Stimulated activated CD4-positive, alpha-beta T cell treated with anti-CD3 and anti-CD28 coated beads, Interleukin-12 subunit alpha, Interleukin-12 subunit beta, amount 100 ng/mL, for 24 hours (primary cell): ENCODE measurements at regions not wholly inside any gene's neighbourhood (a gene's known extent, or its start where the extent isn't known, plus 50 kb on each side); places are given as distances from the start of the nearest gene placed in this dataset.
A peak's percentile ranks its signal among the peaks of the same experiment; 100 is the strongest.
"Not testable (repeated sequence)": the region's sequence is repeated elsewhere in the genome, so short reads cannot be mapped to it uniquely, and the experiment has no call there.

Source experiments
- DNase-seq, 2 experiments: peaks; one replicate each; pipeline ENCODE4 v3.0.0-alpha.2; 2020; ENCODE audit warnings: low read depth in 2 of 2

DNA sequence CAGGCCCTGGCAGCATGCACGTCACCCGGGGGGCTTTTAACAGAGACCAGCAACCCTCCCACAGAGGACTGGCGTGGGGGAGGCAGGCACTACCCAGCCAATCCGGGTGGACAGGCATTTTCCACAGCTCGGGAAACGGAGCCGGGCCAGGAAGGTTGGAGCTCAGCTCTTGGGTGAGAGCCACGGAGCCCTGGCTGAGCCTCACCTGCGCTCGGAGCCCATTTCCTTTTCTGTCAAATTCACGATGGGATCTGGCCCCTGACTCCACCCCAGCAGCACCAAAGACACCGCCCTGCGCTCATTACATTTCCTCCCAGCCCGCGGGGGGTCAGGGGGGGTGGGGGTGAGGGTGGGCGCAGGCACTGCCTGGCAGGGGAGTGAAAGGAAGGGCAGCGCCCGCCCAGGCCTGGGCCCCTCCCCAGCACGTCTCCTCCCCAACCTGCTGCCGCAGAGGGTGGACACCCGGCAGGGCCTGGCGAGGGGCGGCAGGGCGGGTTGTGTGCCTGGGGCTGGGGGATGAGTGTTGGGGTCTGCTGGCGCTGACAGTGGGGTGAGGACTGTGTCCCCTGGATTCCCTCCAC is 145.4 kb downstream of the LAT start:
- DNase-seq: not testable (repeated sequence)

DNA sequence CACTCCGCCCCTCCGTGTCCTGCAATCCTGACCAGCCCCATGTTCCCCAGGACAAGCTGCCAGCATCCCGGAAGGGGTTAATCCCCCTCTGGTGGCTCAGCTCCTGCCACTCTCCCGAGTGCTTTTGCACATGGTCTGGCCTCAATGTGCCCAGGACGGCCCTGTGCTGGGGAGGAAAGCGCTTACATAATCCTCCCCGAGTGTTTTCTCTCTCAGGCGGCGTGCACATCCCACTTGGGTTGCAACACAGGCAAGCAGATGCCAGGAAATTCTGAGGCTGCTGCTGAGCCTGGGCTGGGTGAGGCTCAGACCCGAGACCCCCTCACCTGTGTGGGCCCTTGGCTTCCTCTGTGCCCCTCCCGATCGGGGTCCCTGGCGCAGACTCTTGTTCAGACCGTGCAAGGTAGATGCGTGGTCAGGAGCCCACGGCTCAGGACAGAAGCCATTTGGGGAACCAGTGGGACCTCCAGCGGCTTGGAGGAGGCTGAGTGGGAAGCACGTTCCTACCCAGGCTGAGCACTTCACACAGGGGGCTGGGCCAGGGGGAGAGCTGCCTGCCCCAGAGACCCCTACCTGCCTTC is 144.7 kb downstream of the LAT start:
- DNase-seq: not testable (repeated sequence)

DNA sequence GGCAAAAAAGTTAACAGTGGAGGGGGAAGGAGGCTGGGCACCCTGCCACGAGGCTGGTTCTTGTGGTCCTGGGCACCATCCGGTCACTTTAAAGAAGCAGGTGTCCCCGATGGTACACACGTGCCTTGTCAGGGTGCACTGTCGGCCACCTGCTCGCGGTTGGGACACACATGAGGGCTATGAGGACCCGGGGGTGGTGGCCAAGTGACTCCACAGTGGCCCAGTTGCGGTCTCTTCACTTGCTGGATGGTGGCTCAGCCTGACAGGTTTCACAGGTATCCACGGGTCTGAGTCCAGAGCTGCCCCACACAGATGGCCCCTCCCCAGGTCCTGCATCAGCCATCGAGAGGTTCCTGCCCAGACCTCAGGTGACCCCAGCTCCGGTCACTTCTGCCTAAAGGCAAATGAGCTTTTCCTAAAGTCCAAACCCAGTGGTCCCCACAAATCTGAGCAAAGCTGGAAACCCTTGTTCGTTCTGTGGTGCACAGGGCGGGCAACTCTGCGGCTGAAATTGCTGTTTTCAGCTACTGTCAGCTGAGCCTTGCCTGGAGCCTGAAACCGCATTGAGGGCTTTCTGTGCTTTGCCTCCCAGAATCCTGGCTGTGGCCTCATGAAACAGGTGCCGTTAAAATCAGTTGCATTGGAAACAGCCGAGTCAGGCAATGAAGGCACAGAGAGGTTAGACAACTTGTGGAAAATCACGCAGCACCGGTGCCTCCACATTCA is 144.0 kb downstream of the LAT start:
- DNase-seq: not testable (repeated sequence)

DNA sequence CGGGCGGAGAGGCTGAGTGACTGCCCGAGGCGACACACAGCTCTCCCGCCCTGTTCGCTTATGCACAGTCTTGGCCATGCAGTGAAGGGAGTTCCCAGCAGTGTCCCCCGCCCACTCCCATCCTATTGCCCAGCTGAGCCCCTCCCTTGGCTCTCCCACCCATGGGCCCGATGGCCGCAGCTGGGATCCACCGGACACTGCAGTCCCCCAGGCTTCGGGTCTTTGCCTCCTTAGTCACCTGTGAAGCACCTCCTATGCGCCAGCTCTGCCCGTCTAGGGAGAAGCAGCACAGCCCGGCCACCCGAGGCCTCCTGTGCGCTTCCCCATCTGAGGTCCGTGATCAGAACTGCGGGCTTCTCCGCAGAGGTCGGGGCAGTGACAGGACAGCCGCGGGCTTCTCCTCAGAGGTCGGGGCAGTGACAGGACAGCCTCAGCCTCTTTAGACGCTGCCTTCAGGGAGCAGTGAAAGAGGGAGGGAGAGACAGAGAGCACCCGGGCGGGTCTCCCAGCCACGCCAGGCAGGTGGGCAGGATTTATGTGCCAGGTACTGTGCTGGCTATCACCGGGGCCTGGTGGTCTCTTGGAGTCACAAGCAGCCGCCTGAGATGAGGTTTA is 143.1 kb downstream of the LAT start:
- not testable (repeated sequence) for DNase-seq

DNA sequence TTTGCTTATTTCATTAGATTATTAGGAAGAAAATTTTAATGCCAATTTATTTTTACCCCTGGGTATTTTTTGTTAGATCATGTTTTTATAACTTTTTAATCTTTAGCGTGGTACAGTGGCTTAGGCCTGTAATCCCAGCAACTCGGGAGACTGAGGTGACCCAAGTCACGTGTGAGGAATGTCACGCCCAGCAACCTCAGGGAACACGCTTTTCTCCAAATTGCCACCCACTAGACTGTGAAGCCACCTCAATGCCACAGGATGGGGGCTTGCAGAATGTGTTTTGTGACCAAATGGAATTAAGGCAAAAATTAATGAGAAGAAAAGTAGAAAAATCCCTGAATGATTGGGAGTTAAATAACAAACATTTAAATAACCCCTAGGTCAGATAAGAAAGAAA is 141.8 kb downstream of the LAT start:
- DNase-seq: no peak

DNA sequence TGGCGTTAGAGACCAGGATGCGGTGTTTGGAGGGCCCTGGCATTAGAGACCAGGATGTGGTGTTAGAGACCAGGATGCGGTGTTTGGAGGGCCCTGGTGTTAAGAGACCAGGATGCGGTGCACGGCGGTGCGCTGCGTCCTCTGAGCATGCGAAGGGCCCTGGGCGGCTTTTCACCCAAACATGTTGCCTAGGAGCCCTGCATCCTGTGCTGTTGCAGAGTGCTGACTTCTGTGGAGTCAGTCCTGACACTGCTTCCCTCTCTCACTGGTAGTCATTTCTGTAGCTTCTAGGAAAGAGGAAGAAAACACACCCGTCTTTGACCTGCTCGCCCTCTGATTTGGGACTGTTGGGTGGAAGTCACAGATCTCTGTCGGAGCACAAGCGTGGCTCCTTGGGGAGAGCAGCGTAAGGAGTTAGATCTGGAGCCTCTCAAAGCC is 141.2 kb downstream of the LAT start:
- no peak for DNase-seq

DNA sequence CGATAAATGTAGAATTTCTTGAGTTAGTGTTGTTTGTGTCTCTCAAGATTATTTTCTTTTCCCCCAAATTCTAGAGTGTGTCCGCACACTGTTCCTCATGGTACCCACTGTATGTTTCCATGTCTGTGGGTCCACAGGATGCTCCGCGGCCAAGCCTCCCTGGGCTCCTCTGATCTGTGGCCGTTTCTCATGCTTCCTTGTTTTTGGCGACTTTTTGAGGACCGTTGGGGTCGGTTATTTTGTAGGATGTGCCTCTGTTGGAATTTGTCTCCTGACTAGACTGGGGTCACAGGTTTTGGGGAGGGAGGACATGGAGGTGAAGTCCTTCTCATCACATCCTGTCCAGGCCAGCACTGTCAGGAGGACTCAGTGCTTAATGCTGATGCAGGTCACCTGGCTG is 140.0 kb downstream of the LAT start:
- no peak for DNase-seq

DNA sequence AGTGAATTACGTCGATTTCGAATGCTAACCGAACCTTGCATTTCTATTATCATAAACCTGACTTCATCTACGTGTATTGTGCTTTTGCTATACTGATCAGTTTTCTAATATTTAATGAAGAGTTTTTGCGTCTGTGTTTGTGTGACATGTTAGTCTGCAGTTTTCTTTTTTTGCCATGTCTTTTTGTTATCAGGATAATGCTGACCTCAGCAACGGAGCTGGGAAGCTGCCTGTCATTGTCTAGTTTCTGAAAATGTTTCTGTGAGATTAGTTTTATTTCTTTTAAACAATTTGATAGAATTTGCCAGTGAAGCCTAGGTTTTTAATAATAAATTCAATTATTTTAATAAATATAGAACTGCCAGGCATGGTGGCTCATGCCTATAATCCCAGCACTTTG is 139.3 kb downstream of the LAT start:
- DNase-seq: not testable (repeated sequence)

DNA sequence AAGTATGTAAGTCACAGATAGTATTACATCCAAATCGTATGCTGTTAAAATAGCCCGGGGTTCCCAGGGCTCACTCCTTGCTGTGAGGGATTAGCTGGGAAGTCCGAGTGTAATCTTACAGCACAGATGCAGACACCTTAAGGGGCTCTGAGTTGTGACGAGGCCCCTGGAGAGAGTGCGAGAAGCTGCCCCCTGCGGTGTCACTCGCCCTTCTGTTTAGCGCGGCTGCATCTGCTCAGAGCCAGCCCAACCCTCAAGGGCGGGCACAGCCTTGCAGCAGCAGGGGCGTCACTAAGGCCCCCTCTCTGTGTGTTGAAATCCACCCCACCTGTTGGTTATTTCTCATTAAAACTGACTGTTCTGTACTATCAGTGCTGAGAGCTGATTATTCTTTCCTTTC is 135.8 kb downstream of the LAT start:
- DNase-seq: not testable (repeated sequence)

DNA sequence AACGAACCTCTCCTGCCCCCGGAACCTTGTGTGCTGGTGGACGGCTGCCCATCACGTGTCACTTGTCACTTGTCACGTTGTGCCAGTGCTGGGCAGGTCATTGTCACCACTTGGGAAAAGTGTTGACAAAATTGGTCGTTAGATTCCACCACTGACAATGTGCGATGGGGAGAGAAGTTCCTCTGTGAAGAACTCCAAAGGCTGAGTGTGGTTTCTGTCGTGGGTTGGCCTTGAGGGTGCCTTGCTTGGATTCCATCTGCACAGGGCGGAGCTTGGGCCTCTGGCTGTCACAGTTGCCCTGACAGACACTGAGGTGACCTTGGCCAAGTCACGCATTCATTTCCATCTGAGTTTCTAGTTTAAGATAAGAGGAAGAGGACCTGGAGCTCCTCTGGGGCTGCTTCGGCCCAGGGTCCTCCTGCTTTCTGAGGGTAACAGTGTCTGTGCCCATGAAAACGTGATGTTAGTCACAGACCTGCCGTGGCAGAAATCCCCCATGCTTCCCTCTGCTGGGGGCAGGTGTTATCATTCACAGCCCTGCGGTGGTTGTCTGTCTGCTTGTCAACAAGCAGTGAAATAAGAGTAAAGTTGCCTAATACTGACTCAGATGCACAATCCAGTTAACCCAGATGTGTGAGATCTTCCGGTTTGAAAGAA is 133.6 kb downstream of the LAT start:
- DNase-seq: not testable (repeated sequence)

DNA sequence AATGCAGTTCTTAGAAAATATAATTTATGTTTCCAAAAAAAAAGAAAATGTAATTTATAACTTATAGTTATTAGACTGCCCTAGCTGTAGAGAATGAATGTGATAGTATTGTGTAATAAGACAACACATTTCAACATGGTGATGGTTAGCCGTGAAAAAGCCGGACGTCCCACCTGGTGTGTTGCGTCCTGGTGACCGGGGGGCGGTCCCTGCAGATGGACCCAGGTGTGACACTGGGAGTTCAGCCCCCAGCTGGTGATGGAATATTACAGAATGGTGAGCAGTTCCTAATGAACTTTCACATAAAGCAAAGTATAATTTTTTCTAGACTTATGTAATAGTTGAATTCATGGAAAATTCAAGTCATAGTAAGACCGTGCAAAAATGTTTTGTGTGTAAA is 132.8 kb downstream of the LAT start:
- DNase-seq: no peak

DNA sequence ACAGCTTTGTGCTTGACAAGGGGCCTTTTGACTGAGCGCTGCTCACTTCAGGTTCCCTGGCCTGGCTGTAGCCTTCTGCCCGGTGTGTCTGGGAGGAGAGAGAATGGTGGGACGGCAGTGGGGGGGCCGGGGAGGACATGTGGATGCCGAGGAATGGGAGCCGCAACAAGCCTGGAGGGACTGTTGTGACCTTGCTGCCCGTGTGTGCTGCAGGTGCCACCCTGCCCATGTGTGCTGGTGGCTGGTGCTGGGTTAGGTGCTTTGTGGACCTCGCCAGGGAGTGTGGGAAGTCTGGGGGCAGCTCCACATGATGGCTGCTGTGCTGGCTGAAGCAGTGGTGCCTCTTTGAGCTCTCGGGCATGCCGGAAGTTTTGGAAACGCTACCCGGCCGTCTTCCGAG is 132.1 kb downstream of the LAT start:
- DNase-seq: no peak

DNA sequence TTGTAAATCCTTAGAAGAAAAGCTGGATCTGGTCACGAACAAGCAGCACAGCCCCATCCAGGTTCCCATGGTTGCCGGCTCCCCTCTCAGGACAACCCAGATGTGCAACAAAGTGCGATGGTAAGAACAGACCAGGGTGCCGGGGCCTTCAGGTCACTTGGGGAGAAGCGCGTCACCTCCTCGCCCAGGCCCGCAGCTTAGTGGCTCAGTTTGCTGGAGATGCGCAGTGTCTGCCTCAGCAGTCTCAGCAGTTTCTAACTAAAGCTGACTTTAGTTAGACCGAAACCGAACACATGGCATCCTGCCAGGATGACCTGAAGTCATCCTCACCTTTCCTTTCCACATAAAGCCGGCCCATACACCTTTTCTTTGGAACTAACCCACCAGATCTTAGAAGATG is 131.4 kb downstream of the LAT start:
- DNase-seq: not testable (repeated sequence)

DNA sequence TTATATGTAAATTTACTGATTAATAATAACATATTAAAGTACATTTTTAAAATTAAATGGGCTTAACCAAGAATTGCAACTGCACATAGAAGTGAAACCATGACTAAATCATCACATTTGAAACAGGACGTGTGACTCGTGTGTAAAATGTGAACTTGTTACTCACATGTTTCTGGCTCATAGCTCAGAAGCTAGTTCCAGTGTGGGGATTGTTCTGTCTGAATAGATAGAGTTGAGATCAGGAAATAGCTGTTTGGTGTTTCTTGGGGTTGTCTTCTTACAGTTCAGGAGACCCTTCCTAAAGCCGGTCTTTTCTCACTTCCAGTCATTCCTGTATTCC is 130.9 kb downstream of the LAT start:
- not testable (repeated sequence) for DNase-seq

DNA sequence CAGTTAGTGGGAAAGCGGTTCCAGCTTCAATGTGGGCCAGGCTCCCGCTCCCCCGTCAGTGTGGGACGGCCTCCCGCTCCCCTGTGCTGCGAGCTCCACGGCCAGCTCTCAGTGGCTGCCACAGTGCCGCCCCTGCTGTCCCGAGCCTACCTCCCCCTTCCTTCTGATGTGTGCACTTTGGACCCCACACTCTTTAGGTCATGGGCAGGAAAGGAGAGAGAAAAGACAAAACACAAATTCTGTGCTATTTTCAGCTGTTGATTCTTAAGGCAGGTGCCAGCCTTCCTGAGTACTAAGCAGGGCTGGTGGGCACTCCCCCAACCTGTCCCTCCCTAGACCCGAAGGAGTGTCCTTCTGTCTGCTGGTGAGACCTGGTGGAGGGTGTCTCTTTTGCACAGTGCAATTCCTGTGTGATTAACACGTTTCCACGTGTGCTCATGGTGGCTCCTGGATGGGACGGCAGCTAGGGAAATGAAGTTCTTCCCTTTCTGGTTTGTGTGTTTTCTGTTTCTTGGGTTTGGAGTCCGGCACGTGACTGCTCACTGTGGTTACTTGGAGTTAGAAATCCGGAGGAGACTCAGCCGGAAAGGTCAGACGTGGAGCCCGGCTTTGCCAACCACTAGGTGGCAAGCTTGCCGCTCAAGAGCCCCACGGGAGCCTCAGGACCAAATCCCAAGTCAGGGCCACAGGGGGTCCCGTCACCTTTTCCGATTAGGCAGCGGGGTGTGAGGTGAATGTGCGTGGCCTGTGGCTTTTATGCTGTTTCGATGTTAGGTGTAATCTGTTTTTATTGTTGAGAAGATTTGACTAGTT is 130.3 kb downstream of the LAT start:
- peak in 1 of 2 experiments; percentile 39 for DNase-seq

DNA sequence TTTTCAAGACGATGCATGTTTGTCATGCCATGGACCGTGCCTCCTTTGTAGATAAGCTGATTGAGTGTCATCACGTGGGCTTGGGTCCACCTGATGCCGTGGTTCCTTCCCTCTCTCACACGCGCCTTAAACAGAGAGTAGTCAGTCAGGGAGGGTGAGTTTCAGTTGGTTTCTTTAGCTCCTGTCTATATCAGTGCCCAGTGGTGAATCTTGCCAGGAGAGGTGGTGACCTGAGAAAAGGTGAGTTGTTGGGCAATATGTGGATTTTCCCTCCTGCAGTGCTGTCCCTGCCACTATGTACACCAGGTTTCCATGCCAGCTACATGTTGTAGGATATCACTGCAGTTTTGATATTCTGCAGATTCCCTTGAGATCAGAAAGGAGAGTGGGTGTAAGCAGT is 129.7 kb downstream of the LAT start:
- no peak for DNase-seq

DNA sequence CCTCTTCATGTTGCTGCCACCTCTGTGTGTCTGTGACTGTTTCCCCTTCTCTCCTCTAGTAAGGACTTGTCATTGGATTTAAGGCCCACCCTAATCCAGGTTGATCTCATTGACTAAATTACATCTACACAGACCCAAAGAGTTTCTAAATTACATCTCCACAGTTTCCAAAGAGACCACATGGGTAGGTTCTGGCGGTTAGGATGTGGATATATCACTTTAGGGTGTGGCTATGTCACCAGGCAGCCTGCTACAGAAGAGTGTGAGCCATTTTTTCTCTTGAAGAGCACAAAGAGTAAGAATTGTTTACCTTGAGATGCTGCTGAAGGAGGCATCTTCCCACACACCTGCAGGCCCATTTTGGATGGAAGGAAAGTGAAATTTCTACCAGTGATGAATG is 128.6 kb downstream of the LAT start:
- not testable (repeated sequence) for DNase-seq

DNA sequence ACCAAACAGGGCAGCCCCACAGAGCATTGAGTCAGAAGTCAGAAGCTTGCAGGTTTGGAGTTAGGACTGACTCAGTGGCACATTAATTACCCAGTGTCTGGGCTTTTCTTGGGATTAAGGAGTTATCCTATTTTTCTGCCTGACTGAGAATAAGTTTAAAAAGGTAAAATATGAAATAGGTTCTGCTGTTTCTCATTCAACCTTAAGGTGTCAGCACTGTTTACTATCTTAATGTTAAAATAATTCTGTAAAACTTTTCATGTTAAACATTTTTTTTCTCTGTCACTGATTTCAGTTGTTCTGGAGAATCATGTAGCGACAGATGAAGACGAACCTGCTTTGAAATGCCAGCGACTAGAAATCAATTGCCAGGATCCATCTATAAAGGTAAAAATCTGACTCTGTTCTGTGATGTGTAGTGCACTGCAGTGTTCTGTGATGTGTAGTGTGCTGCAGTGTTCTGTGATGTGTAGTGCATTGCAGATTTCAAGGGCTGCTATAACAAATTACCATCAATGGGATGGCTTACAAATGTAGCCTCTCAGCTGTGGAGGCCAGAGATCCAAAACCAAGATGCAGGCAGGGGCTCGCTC is 128.0 kb downstream of the LAT start:
- no peak for DNase-seq

DNA sequence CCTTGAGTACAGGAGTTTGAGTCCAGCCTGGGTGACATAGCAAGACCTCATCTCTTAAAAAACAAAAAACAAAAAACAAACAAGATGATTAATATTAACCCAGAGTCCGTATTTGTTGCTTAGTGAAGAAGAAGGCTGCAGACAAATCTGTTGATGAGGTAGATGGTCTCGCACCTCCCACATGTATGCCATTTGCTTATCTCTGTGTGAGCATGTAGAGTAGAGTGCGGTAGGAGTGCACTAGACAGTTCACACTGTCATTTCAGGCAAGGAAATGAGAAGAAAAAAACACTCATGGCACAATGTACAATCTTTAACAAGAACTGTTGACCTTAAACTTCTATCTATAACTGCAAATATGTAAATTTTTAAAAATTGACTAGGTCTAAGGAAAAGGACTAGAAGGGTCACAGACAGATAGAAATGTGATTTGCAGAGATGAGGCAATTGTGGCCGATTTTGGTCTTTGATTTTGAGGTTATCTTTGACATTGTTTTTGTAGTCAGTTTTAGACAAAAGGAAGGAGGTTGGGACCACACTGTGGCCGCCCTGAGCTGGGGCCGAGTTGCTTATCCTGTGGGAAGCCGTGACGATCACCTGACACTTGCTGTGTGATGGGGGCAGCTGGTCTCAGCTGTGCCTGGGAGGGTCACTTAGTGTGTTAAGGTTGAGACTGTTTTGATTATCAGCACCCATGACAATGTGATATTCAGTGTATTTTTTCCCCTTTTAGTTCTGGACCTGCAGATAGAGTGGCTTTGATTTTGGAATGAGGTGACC is 127.2 kb downstream of the LAT start:
- not testable (repeated sequence) for DNase-seq

DNA sequence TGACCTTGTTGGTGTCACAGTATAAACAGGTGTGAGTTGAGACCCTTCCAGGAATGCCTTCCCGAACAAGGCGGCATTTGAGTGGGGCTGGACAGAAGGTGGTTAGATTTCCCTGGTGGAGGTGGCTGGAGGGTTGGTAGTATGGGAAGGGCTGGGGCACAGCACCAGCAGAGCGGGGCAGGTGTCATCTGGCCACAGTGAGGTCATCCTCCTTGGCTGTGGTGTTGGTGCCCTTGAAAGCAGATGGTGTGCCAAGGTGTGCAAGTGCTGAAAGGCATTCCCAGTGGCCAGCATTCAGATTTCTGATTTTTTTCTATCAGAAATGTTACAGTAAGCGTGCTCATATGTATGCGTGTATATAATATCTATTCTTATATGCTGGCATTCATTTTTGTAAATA is 126.6 kb downstream of the LAT start:
- no peak for DNase-seq
